ENCODE measurements at regions not wholly inside any gene's neighbourhood (a gene's known extent, or its start where the extent isn't known, plus 50 kb on each side); places are given as distances from the start of the nearest gene placed in this dataset.
A peak's percentile ranks its signal among the peaks of the same experiment; 100 is the strongest.

GRCh38 chr6:44058617-44059358 is 68.5 kb downstream of the MRPL14 start (continued):
- peak; percentile 99 for TF ChIP-seq CBFB (CRISPR knock-in tag; IDR thresholded peaks at IDR 0.05)
- peak; percentile 73; the same call in 1 of the 2 replicates for TF ChIP-seq MGA (IDR thresholded peaks at IDR 0.05)
- peak; percentile 85 for TF ChIP-seq DDX20 (tag; IDR thresholded peaks at IDR 0.05; ENCODE audit: low read depth)
- peak; percentile 53 for TF ChIP-seq GTF2E2 (tag; IDR thresholded peaks at IDR 0.05)
- peak; percentile 79; the same call in 1 of the 2 replicates for TF ChIP-seq ZNF445 (CRISPR knock-in tag; IDR thresholded peaks at IDR 0.05; ENCODE audit: low read depth)
- TF ChIP-seq POLR3G (IDR thresholded peaks at IDR 0.05; ENCODE audit: extremely low read depth, insufficient read length, insufficient replicate concordance), result no peak
- peak; percentile 78; the same call in 1 of the 2 replicates for TF ChIP-seq ZBTB7A (IDR thresholded peaks at IDR 0.05; ENCODE audit: borderline replicate concordance, control insufficient read depth, low read depth, low read length)
- TF ChIP-seq ZNF232 (CRISPR knock-in tag; IDR thresholded peaks at IDR 0.05), result no peak
- peak; percentile 97 for TF ChIP-seq ZNF644 (tag; IDR thresholded peaks at IDR 0.05; ENCODE audit: low read depth)
- peak in 1 of 2 experiments; percentile 78; a peak in 1 of 4 replicates for TF ChIP-seq ZMIZ1 (IDR thresholded peaks at IDR 0.05; ENCODE audit: low read depth in 2 of 2, low read length in 2 of 2)
- peak; percentile 93 for TF ChIP-seq NR2C1 (IDR thresholded peaks at IDR 0.05)
- TF ChIP-seq NR2C1 (tag; IDR thresholded peaks at IDR 0.05), result peak; percentile 96
- TF ChIP-seq FOXJ3 (CRISPR knock-in tag; IDR thresholded peaks at IDR 0.05), result no peak

Measured in K562 (cell line).